SK-N-SH treated with all-trans-retinoic acid at 6 μM for 48 hours (cell line): ENCODE measurements at regions not wholly inside any gene's neighbourhood (a gene's known extent, or its start where the extent isn't known, plus 50 kb on each side); places are given as distances from the start of the nearest gene placed in this dataset.

Experiments used
- ARNTL ChIP-seq: fragments of 450-650 bp; formaldehyde crosslinking; IDR thresholded peaks from 2 replicates; pipeline ENCODE4 v1.5.0; 2020; ENCODE audit warnings: low read depth, mild to moderate bottlenecking, moderate library complexity, borderline replicate concordance
- BACH2 ChIP-seq: fragments of 250-450 bp; sonication (Bioruptor Pico); IDR thresholded peaks from 2 replicates; pipeline ENCODE4 v1.9.0; 2021; ENCODE audit warnings: mild to moderate bottlenecking, borderline replicate concordance
- CREB5 ChIP-seq: fragments of 250-450 bp; sonication (Bioruptor Pico); IDR thresholded peaks from 2 replicates; pipeline ENCODE4 v1.5.1; 2020; ENCODE audit warnings: low read depth, mild to moderate bottlenecking, moderate library complexity
- CSRNP3 ChIP-seq: fragments of 250-450 bp; sonication (Bioruptor Pico); IDR thresholded peaks from 2 replicates; pipeline ENCODE4 v1.5.1; 2021; ENCODE audit warnings: mild to moderate bottlenecking, moderate library complexity
- PATZ1 ChIP-seq: fragments of 250-450 bp; sonication (Bioruptor Pico); IDR thresholded peaks from 2 replicates; pipeline ENCODE4 v1.8.0; 2020; ENCODE audit warnings: mild to moderate bottlenecking, moderate library complexity, borderline replicate concordance
- POU6F1 ChIP-seq: fragments of 250-450 bp; sonication (Bioruptor Pico); IDR thresholded peaks from 2 replicates; pipeline ENCODE4 v1.8.0; 2021; ENCODE audit warnings: low read depth, mild to moderate bottlenecking, moderate library complexity, borderline replicate concordance
- RARB ChIP-seq: fragments of 250-450 bp; sonication (Bioruptor Pico); IDR thresholded peaks from 2 replicates; pipeline ENCODE4 v1.8.0; 2021; ENCODE audit warnings: mild to moderate bottlenecking, moderate library complexity
- TSHZ2 ChIP-seq: fragments of 250-450 bp; sonication (Bioruptor Pico); IDR thresholded peaks from 2 replicates; pipeline ENCODE4 v1.5.0; 2020; ENCODE audit warnings: mild to moderate bottlenecking, moderate library complexity
- ZFP3 ChIP-seq: fragments of 250-450 bp; sonication (Bioruptor Pico); IDR thresholded peaks from 2 replicates; pipeline ENCODE4 v1.5.0; 2020; ENCODE audit warnings: mild to moderate bottlenecking, moderate library complexity
- ZNF565 ChIP-seq: fragments of 450-650 bp; formaldehyde crosslinking; conservative IDR thresholded peaks from 2 replicates; pipeline ENCODE4 v1.5.0; 2020; ENCODE audit warnings: low read depth, mild to moderate bottlenecking, moderate library complexity

GRCh38 chr3:45320986-45321385, 67.4 kb upstream of the LARS2 start:
- TF ChIP-seq BACH2 (CRISPR knock-in tag) (no peak), PATZ1 (CRISPR knock-in tag) (no peak), ARNTL (no peak), CREB5 (CRISPR knock-in tag) (no peak), POU6F1 (CRISPR knock-in tag) (no peak), ZFP3 (CRISPR knock-in tag) (no peak), CSRNP3 (no peak), RARB (CRISPR knock-in tag) (no peak), ZNF565 (CRISPR knock-in tag) (no peak), TSHZ2 (CRISPR knock-in tag) (no peak)
